Loucy (cell line): ENCODE measurements at regions not wholly inside any gene's neighbourhood (a gene's known extent, or its start where the extent isn't known, plus 50 kb on each side); places are given as distances from the start of the nearest gene placed in this dataset.
A peak's percentile ranks its signal among the peaks of the same experiment; 100 is the strongest.

Experiments
- H2AFZ ChIP-seq: fragments of 200-600 bp; sonication (generic); 2 replicates; pipeline ENCODE4 v1.6.0; 2016; ENCODE audit warnings: antibody characterized with exemption, mild to moderate bottlenecking, low read length, moderate library complexity
- H3F3A ChIP-seq: fragments of 200-600 bp; 2 replicates; pipeline ENCODE4 v1.6.0; 2016; ENCODE audit warnings: antibody characterized with exemption, low read depth, mild to moderate bottlenecking
- H3K27me3 ChIP-seq: fragments of 200-600 bp; sonication (generic); 2 replicates; pipeline ENCODE4 v1.6.1; 2014; ENCODE audit warnings: low read length, mild to moderate bottlenecking; ENCODE audit not compliant: insufficient read depth, poor library complexity, severe bottlenecking
- H3K36me3 ChIP-seq: fragments of 200-600 bp; sonication (generic); 2 replicates; pipeline ENCODE4 v1.6.1; 2016; ENCODE audit warnings: low read length; ENCODE audit not compliant: insufficient read depth
- H3K4me1 ChIP-seq: fragments of 200-600 bp; sonication (generic); 2 replicates; pipeline ENCODE4 v1.5.1; 2014; ENCODE audit warnings: low read length, mild to moderate bottlenecking; ENCODE audit not compliant: insufficient read depth, poor library complexity, severe bottlenecking
- H3K4me2 ChIP-seq: fragments of 200-600 bp; sonication (generic); 2 replicates; pipeline ENCODE4 v1.6.0; 2014; ENCODE audit warnings: antibody characterized with exemption, low read length, low read depth, mild to moderate bottlenecking; ENCODE audit not compliant: poor library complexity, severe bottlenecking
- H3K4me3 ChIP-seq: fragments of 200-600 bp; sonication (generic); 2 replicates; pipeline ENCODE4 v1.5.1; 2014; ENCODE audit warnings: low read length, mild to moderate bottlenecking, mixed read lengths; ENCODE audit not compliant: poor library complexity, severe bottlenecking
- H3K79me2 ChIP-seq: fragments of 200-600 bp; sonication (generic); 2 replicates; pipeline ENCODE4 v1.6.1; 2014; ENCODE audit warnings: low read length; ENCODE audit not compliant: insufficient read depth
- H3K9ac ChIP-seq: fragments of 200-600 bp; sonication (generic); 2 replicates; pipeline ENCODE4 v1.6.0; 2014; ENCODE audit warnings: mild to moderate bottlenecking, low read depth, low read length, moderate library complexity; ENCODE audit not compliant: poor library complexity, severe bottlenecking
- H3K9me2 ChIP-seq: fragments of 200-600 bp; sonication (generic); replicated peaks from 2 replicates; pipeline ENCODE4 v1.6.1; 2016; ENCODE audit warnings: low read depth, low read length, mixed read lengths
- H3K9me3 ChIP-seq: fragments of 200-600 bp; sonication (generic); 2 replicates; pipeline ENCODE4 v1.6.1; 2014; ENCODE audit warnings: mild to moderate bottlenecking, antibody characterized with exemption, low read length, low read depth; ENCODE audit not compliant: insufficient read depth
- H4K20me1 ChIP-seq: fragments of 200-600 bp; sonication (generic); 2 replicates; pipeline ENCODE4 v1.6.0; 2014; ENCODE audit warnings: antibody characterized with exemption, low read length, mild to moderate bottlenecking; ENCODE audit not compliant: insufficient read depth, poor library complexity, severe bottlenecking
- CTCF ChIP-seq: fragments of 200-600 bp; sonication (generic); conservative IDR thresholded peaks from 2 replicates; pipeline ENCODE4 v1.5.1; 2014; ENCODE audit warnings: mild to moderate bottlenecking, antibody characterized with exemption, low read length
- EZH2phosphoT487 ChIP-seq: fragments of 200-600 bp; IDR thresholded peaks from 2 replicates; pipeline ENCODE4 v1.6.1; 2018; ENCODE audit warnings: antibody characterized with exemption, mild to moderate bottlenecking, moderate library complexity, borderline replicate concordance

DNA sequence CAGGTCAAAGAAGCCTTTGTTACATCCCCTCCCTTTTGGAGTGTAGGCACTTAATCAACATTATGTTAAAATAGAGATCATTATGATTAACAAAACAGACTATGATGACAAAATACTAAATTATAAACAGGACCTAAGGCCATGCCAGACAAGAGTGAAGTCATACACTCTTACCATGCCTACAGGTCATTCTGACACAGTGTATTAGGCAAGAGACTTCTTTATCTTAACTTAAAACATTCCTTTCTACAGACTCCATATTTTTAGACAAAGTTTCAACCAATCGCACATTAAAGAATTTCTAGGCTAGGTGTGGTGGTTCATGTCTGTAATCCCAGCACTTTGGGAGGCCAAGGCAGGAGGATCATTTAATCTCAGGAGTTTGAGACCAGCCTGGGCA, 128.6 kb upstream of the SLC34A2 start:
- H3K9me3 ChIP-seq = no peaks in the 10 kb centered on the region
- no peak overlapping the region for H2AFZ ChIP-seq
- no peak overlapping the region for H3K4me2 ChIP-seq
- no peaks in the 10 kb centered on the region for H4K20me1 ChIP-seq
- H3K4me1 ChIP-seq = no peaks in the 10 kb centered on the region
- H3K9ac ChIP-seq = no peak overlapping the region
- H3F3A ChIP-seq = no peaks in the 10 kb centered on the region
- H3K4me3 ChIP-seq = no peak overlapping the region
- H3K36me3 ChIP-seq = no peaks in the 10 kb centered on the region
- H3K9me2 ChIP-seq = no peaks in the 10 kb centered on the region
- no peaks in the 10 kb centered on the region for H3K79me2 ChIP-seq
- TF ChIP-seq EZH2phosphoT487 (no peak), CTCF (no peak)
- H3K27me3 ChIP-seq = no peaks in the 10 kb centered on the region

DNA sequence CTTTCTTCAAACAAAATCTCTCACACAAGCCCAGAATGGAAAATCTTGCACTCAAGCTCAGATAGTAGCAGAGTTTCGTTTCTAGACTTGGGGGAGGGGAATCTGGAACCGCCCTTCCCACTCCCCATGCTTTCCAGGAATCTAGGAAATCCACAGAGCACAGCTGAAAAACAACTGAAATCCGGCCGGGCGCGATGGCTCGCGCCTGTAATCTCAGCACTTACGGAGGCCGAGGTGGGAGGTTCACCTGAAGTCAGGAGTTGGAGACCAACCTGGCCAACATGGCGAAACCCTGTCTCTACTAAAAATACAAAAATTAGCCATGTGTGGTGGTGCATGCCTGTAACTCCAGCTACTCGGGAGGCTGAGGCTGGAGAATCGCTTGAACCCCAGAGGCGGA, 127.3 kb upstream of the SLC34A2 start:
- no peaks in the 10 kb centered on the region for H3K9me3 ChIP-seq
- H3F3A ChIP-seq = no peaks in the 10 kb centered on the region
- TF ChIP-seq CTCF (no peak), EZH2phosphoT487 (no peak)
- no peaks in the 10 kb centered on the region for H4K20me1 ChIP-seq
- no peak overlapping the region for H3K4me2 ChIP-seq
- H3K9me2 ChIP-seq = no peaks in the 10 kb centered on the region
- no peaks in the 10 kb centered on the region for H3K36me3 ChIP-seq
- H3K9ac ChIP-seq = no peak overlapping the region
- H3K79me2 ChIP-seq = no peaks in the 10 kb centered on the region
- H3K27me3 ChIP-seq = no peaks in the 10 kb centered on the region
- no peak overlapping the region for H3K4me3 ChIP-seq
- H2AFZ ChIP-seq = no peak overlapping the region
- H3K4me1 ChIP-seq = no peaks in the 10 kb centered on the region

- no peaks in the 10 kb centered on the region for H3K36me3 ChIP-seq
- no peak overlapping the region for H3K4me3 ChIP-seq
- no peaks in the 10 kb centered on the region for H3K79me2 ChIP-seq
- no peak for TF ChIP-seq EZH2phosphoT487
- peak; percentile 33 for TF ChIP-seq CTCF
- H3K9me3 ChIP-seq = no peaks in the 10 kb centered on the region
- H2AFZ ChIP-seq = no peak overlapping the region
- no peak overlapping the region for H3K4me2 ChIP-seq
- H4K20me1 ChIP-seq = no peaks in the 10 kb centered on the region
- H3F3A ChIP-seq = no peaks in the 10 kb centered on the region
- H3K4me1 ChIP-seq = no peaks in the 10 kb centered on the region
- no peak overlapping the region for H3K9ac ChIP-seq
- no peaks in the 10 kb centered on the region for H3K9me2 ChIP-seq
- H3K27me3 ChIP-seq = no peaks in the 10 kb centered on the region
Observed at GRCh38 chr4:25531272-25531671, 124.4 kb upstream of the SLC34A2 start.
